IMR-90 (cell line): ENCODE measurements at regions not wholly inside any gene's neighbourhood (a gene's known extent, or its start where the extent isn't known, plus 50 kb on each side); places are given as distances from the start of the nearest gene placed in this dataset.

Experiments
- ATAC-seq: fragments of 200-7000 bp; cut with Tn5 transposase; 2 replicates; pipeline ENCODE4 v1.9.1; 2020; ENCODE audit warnings: low read depth, mild to moderate bottlenecking, moderate library complexity
- BruUV-seq: library from RNA; stranded (reverse); fragments of 400-500 nt; replicated peaks from 2 replicates; lab custom pipeline; 2021; lab: Mats Ljungman, UMichigan
- CTCF ChIA-PET: fragments of 300-600 bp; formaldehyde crosslinking; extraction: SDS; loops from one replicate; lab custom pipeline; 2021; ENCODE audit warnings: antibody characterized with exemption; lab: Yijun Ruan, JAX
- POLR2A ChIA-PET: fragments of 300-600 bp; sonication (Branson Sonifier 250); formaldehyde crosslinking; loops from one replicate; lab custom pipeline; 2022; ENCODE audit warnings: antibody characterized with exemption; ENCODE audit not compliant: unreplicated experiment; lab: Charles Lee
- DNase-seq: peaks from one replicate; pipeline ENCODE4 v3.0.0; 2013
- H2AFZ ChIP-seq: replicated peaks from 2 replicates; pipeline ENCODE3; 2013; ENCODE audit warnings: low read length, mild to moderate bottlenecking; ENCODE audit not compliant: poor library complexity
- H2AK5ac ChIP-seq: 2 replicates; pipeline ENCODE4 v1.6.1; 2013; ENCODE audit warnings: low read depth, low read length, inconsistent platforms
- H2AK9ac ChIP-seq: replicated peaks from 2 replicates; pipeline ENCODE3; 2013; ENCODE audit warnings: mild to moderate bottlenecking, low read depth, low read length, moderate library complexity; ENCODE audit not compliant: poor library complexity
- H2BK120ac ChIP-seq: 2 replicates; pipeline ENCODE4 v1.6.1; 2013; ENCODE audit warnings: low read depth, low read length, inconsistent platforms
- H2BK15ac ChIP-seq: 3 replicates; pipeline ENCODE4 v1.6.1; 2013; ENCODE audit warnings: low read depth, low read length, inconsistent platforms
- H2BK20ac ChIP-seq: 2 replicates; pipeline ENCODE4 v1.6.1; 2013; ENCODE audit warnings: low read depth, mild to moderate bottlenecking, inconsistent platforms, low read length, moderate library complexity
- H2BK5ac ChIP-seq: 2 replicates; pipeline ENCODE4 v1.6.1; 2013; ENCODE audit warnings: mild to moderate bottlenecking, low read depth, low read length, inconsistent platforms; ENCODE audit not compliant: poor library complexity, severe bottlenecking
- H3K14ac ChIP-seq: replicated peaks from 2 replicates; pipeline ENCODE4 v1.6.1; 2013; ENCODE audit warnings: low read depth, low read length, inconsistent platforms
- H3K18ac ChIP-seq: 2 replicates; pipeline ENCODE4 v1.6.1; 2013; ENCODE audit warnings: low read depth, low read length, control low read depth
- H3K23ac ChIP-seq: 2 replicates; pipeline ENCODE4 v1.6.1; 2013; ENCODE audit warnings: low read depth, low read length, inconsistent platforms
- H3K27ac ChIP-seq: 2 replicates; pipeline ENCODE4 v1.5.1; 2013; ENCODE audit warnings: mild to moderate bottlenecking, control low read depth, low read length; ENCODE audit not compliant: insufficient read depth
- H3K27me3 ChIP-seq: 2 replicates; pipeline ENCODE4 v1.6.1; 2013; ENCODE audit warnings: low read length; ENCODE audit not compliant: control insufficient read depth, insufficient read depth
- H3K36me3 ChIP-seq: 2 replicates; pipeline ENCODE4 v1.6.1; 2013; ENCODE audit warnings: low read length, mixed read lengths; ENCODE audit not compliant: control insufficient read depth, insufficient read depth
- H3K4ac ChIP-seq: 2 replicates; pipeline ENCODE4 v1.6.1; 2013; ENCODE audit warnings: low read depth, low read length, inconsistent platforms
- H3K4me1 ChIP-seq: 2 replicates; pipeline ENCODE4 v1.6.1; 2013; ENCODE audit warnings: low read length, mixed read lengths; ENCODE audit not compliant: control insufficient read depth, insufficient read depth
- H3K4me2 ChIP-seq: 2 replicates; pipeline ENCODE4 v1.6.1; 2013; ENCODE audit warnings: low read depth, mild to moderate bottlenecking, control low read depth, low read length, moderate library complexity
- H3K4me3 ChIP-seq: 2 replicates; pipeline ENCODE4 v1.5.1; 2013; ENCODE audit warnings: low read depth, mild to moderate bottlenecking, control low read depth, low read length, moderate library complexity; ENCODE audit not compliant: insufficient read depth
- H3K56ac ChIP-seq: 2 replicates; pipeline ENCODE4 v1.6.1; 2013; ENCODE audit warnings: low read length, inconsistent platforms; ENCODE audit not compliant: insufficient read depth; ENCODE audit errors: extremely low read depth
- H3K79me1 ChIP-seq, 2 experiments: 2 replicates each; pipeline ENCODE4 v1.6.1; 2013; ENCODE audit warnings: low read length in 2 of 2, inconsistent platforms in 1 of 2, low read depth in 1 of 2
- H3K9ac ChIP-seq: 2 replicates; pipeline ENCODE4 v1.6.1; 2013; ENCODE audit warnings: low read depth, low read length, control low read depth
- H3K9me1 ChIP-seq: 2 replicates; pipeline ENCODE4 v1.6.1; 2013; ENCODE audit warnings: low read length, inconsistent platforms; ENCODE audit not compliant: insufficient read depth
- H3K9me3 ChIP-seq: 2 replicates; pipeline ENCODE4 v1.6.1; 2013; ENCODE audit warnings: low read length; ENCODE audit not compliant: control insufficient read depth, insufficient read depth
- H4K20me1 ChIP-seq: 2 replicates; pipeline ENCODE4 v1.6.1; 2013; ENCODE audit warnings: low read length, inconsistent platforms; ENCODE audit not compliant: insufficient read depth
- H4K5ac ChIP-seq: 2 replicates; pipeline ENCODE4 v1.6.1; 2013; ENCODE audit warnings: mild to moderate bottlenecking, low read depth, low read length, control low read depth
- H4K8ac ChIP-seq, 2 experiments: 2 replicates each; pipeline ENCODE4 v1.6.1; 2013; ENCODE audit warnings: low read depth in 2 of 2, low read length in 2 of 2, control low read depth in 1 of 2, inconsistent platforms in 1 of 2
- H4K91ac ChIP-seq: 2 replicates; pipeline ENCODE4 v1.6.1; 2013; ENCODE audit warnings: low read depth, low read length, inconsistent platforms; ENCODE audit not compliant: insufficient read depth
- ELK1 ChIP-seq: fragments of 150-350 bp; IDR thresholded peaks from 2 replicates; pipeline ENCODE4 v1.6.1; 2016; ENCODE audit warnings: low read depth, mild to moderate bottlenecking, low read length, moderate library complexity, borderline replicate concordance
- MAFK ChIP-seq: IDR thresholded peaks from 2 replicates; pipeline ENCODE4 v1.6.1; 2012; ENCODE audit warnings: low read depth, low read length, improper control_type of control experiment
- whole genome bisulfite sequencing, 2 experiments: methylation state at CpG; one replicate each; pipeline versions ENCODE4 v1.1.5 to v1.1.7; 2013; ENCODE audit warnings: missing lambda C conversion rate in 2 of 2; ENCODE audit not compliant: insufficient read length in 1 of 2; ENCODE audit errors: extremely low coverage in 2 of 2; 5-methylcytosine and 5-hydroxymethylcytosine counted together
- dilution Hi-C: fragments of 300-500 bp; cut with HindIII; formaldehyde crosslinking; loops from one replicate; pipeline ENCODE4 v1.14.3; 2018; ENCODE audit warnings: low sequenced_read_pairs; ENCODE audit not compliant: unreplicated experiment
- in situ Hi-C: fragments of 300-500 bp; cut with MboI; formaldehyde crosslinking; loops from 3 replicates; pipeline ENCODE4 v1.14.3; 2019; ENCODE audit warnings: low sequenced_read_pairs, inconsistent platforms, mixed read lengths
- intact Hi-C: fragments of 100-400 bp; cut with micrococcal nuclease; formaldehyde crosslinking; loops from 2 replicates; pipeline ENCODE4 v1.10.0; 2022

- Histone ChIP-seq H3K27ac (no peak overlapping the region), H4K91ac (no peak overlapping the region), H3K4me2 (no peak overlapping the region), H3K27me3 (no peaks in the 10 kb centered on the region), H3K9me1 (no peaks in the 10 kb centered on the region), H3K4me1 (no peaks in the 10 kb centered on the region), H2AK9ac (no peak overlapping the region), H2AFZ (no peak overlapping the region), H2BK5ac (no peak overlapping the region), H3K23ac (no peak overlapping the region), H3K4me3 (no peak overlapping the region), H2BK20ac (no peak overlapping the region), H4K5ac (no peak overlapping the region), H3K9ac (no peak overlapping the region), H3K4ac (no peak overlapping the region), H3K36me3 (no peaks in the 10 kb centered on the region), H3K56ac (no peak overlapping the region), H3K18ac (no peak overlapping the region), H2BK120ac (no peak overlapping the region), H3K9me3 (peaks cover 22% of the 10 kb centered on the region), H3K14ac (no peak overlapping the region), H4K8ac (no peak overlapping the region), H2AK5ac (no peak overlapping the region), H4K20me1 (no peaks in the 10 kb centered on the region), H3K79me1 (no peaks in the 10 kb centered on the region), H2BK15ac (no peak overlapping the region)
- WGBS, 2 experiments: 22% methylated on average over 3 of the region's 14 CpGs; no CpG with 5 or more reads in 1 of the 2 experiments
- DNase-seq: no peak
- in situ Hi-C loops: no loop called here
- BruUV-seq: no TSS peak
- ATAC-seq: no peak
- ChIA-PET POLR2A (no interaction called here), CTCF (no interaction called here)
- no peak for TF ChIP-seq ELK1
- peak; percentile 38; the same call in 1 of the 2 replicates for TF ChIP-seq MAFK
- intact Hi-C loops: no loop called here
- dilution Hi-C loops: no loop called here
Observed at GRCh38 chr5:2432076-2432920, 319.2 kb downstream of the IRX2 start.
